K562 (cell line): ENCODE measurements at regions not wholly inside any gene's neighbourhood (a gene's known extent, or its start where the extent isn't known, plus 50 kb on each side); places are given as distances from the start of the nearest gene placed in this dataset.

ENCODE experiments used
- ATF3 ChIP-seq, 2 experiments: fragments of 450-650 bp in 1 of 2; sonication (generic) in 1 of 2; formaldehyde crosslinking in 1 of 2; IDR thresholded peaks in 1 of 2; conservative IDR thresholded peaks in 1 of 2; 2 replicates each; pipeline versions ENCODE4 v1.6.1 to v1.8.1; 2016 to 2023; ENCODE audit warnings: mild to moderate bottlenecking in 2 of 2, moderate library complexity in 2 of 2, inconsistent platforms in 1 of 2, missing genetic modification reagents in 1 of 2
- CHD7 ChIP-seq: fragments of 200-600 bp; sonication (generic); IDR thresholded peaks from one replicate; pipeline ENCODE4 v1.6.1; 2012; ENCODE audit warnings: mild to moderate bottlenecking, low read depth, low read length, inconsistent platforms
- CTCF ChIP-seq, 3 experiments: IDR thresholded peaks in 2 of 3; conservative IDR thresholded peaks in 1 of 3; 2 replicates each; pipeline ENCODE4 v1.5.1; 2011 to 2012; ENCODE audit warnings: low read length in 3 of 3, mild to moderate bottlenecking in 3 of 3, control low read depth in 2 of 3, improper control_type of control experiment in 1 of 3, inconsistent platforms in 1 of 3, low read depth in 1 of 3, mixed read lengths in 1 of 3, moderate library complexity in 1 of 3; ENCODE audit not compliant: insufficient read depth in 2 of 3
- E2F8 ChIP-seq: fragments of 450-650 bp; IDR thresholded peaks from 2 replicates; pipeline ENCODE4 v1.7.1; 2018; ENCODE audit warnings: mild to moderate bottlenecking, low read depth; ENCODE audit not compliant: partially characterized antibody
- KAT2B ChIP-seq: IDR thresholded peaks from one replicate; pipeline ENCODE4 v1.6.1; 2012; ENCODE audit warnings: low read depth, mild to moderate bottlenecking, control low read depth, inconsistent platforms, low read length, moderate library complexity
- MEF2D ChIP-seq: conservative IDR thresholded peaks from 2 replicates; pipeline ENCODE4 v1.6.1; 2016; ENCODE audit warnings: low read depth, missing genetic modification characterization, missing compliant biosample characterization
- POLR2AphosphoS5 ChIP-seq: IDR thresholded peaks from 2 replicates; pipeline ENCODE4 v1.6.1; 2011; ENCODE audit warnings: mild to moderate bottlenecking, low read depth, low read length, moderate library complexity; ENCODE audit not compliant: control insufficient read depth, insufficient read depth
- RAD21 ChIP-seq, 2 experiments: fragments of 250-450 bp in 1 of 2; fragments of 450-650 bp in 1 of 2; sonication (Bioruptor Pico) in 1 of 2; formaldehyde crosslinking in 1 of 2; IDR thresholded peaks in 1 of 2; conservative IDR thresholded peaks in 1 of 2; 2 replicates each; pipeline versions ENCODE4 v1.4.0 to v1.8.0; 2020 to 2022; ENCODE audit warnings: mild to moderate bottlenecking in 2 of 2, moderate library complexity in 1 of 2
- RFX5 ChIP-seq: IDR thresholded peaks from 2 replicates; pipeline ENCODE4 v1.6.1; 2011; ENCODE audit warnings: low read depth, mild to moderate bottlenecking, improper control_type of control experiment, low read length
- SMAD3 ChIP-seq: fragments of 450-650 bp; formaldehyde crosslinking; conservative IDR thresholded peaks from 2 replicates; pipeline ENCODE4 v1.4.0; 2020; ENCODE audit warnings: mild to moderate bottlenecking
- ZBTB1 ChIP-seq: sonication (generic); formaldehyde crosslinking; IDR thresholded peaks from 2 replicates; pipeline ENCODE4 v1.8.1; 2023; ENCODE audit warnings: missing genetic modification reagents, low read depth, mild to moderate bottlenecking, borderline replicate concordance
- ZBTB26 ChIP-seq: fragments of 450-650 bp; formaldehyde crosslinking; IDR thresholded peaks from 2 replicates; pipeline ENCODE4 v1.4.0; 2022; ENCODE audit warnings: missing genetic modification characterization

GRCh38 chr4:138540056-138540800 is 298.1 kb upstream of the SLC7A11 start:
- TF ChIP-seq CHD7 (no peak), ZBTB1 (CRISPR knock-in tag) (no peak), KAT2B (no peak), CTCF (IDR thresholded peaks at IDR 0.05 in 2 of 3, conservative IDR thresholded peaks at IDR 0.05 in 1 of 3; ENCODE audit: insufficient read depth in 2 of 3, low read depth in 1 of 3, low read length in 3 of 3) (no peak), ATF3 (IDR thresholded peaks at IDR 0.05) (no peak), ATF3 (CRISPR knock-in tag; conservative IDR thresholded peaks at IDR 0.05) (no peak), ZBTB26 (no peak), MEF2D (tag) (no peak), RFX5 (no peak), RAD21 (CRISPR knock-in tag; conservative IDR thresholded peaks at IDR 0.05 in 1 of 2, IDR thresholded peaks at IDR 0.05 in 1 of 2) (no peak), POLR2AphosphoS5 (no peak), SMAD3 (CRISPR knock-in tag) (no peak), E2F8 (no peak)
